ENCODE measurements at regions not wholly inside any gene's neighbourhood (a gene's known extent, or its start where the extent isn't known, plus 50 kb on each side); places are given as distances from the start of the nearest gene placed in this dataset.

DNA sequence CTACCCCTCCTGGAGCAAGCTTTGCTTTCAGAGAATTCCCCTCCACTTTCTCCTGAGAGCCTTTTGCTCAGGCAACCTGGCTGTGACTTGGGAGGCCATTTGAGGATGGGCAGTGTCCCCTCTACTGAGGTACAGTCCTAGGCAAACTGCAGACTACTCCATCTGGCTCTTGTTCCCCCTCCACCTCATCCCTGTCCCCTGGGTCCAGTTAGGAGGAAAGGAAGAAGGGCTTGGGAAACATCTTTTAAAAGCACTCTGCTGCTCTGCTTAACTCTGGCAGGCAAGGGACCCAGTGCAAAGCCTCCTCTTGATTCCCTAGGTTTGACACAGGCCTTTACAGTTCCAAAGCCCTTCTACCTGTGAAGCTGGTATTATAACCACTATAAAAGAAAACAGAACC lies 108.2 kb downstream of the NAV1 start:
- TF ChIP-seq CTCF (IDR thresholded peaks at IDR 0.05) (no peak), EZH2 (IDR thresholded peaks at IDR 0.05) (no peak), EZH2phosphoT487 (IDR thresholded peaks at IDR 0.05) (no peak)
